Pancreas (tissue), 10 donors: ENCODE measurements at regions not wholly inside any gene's neighbourhood (a gene's known extent, or its start where the extent isn't known, plus 50 kb on each side); places are given as distances from the start of the nearest gene placed in this dataset.
A peak's percentile ranks its signal among the peaks of the same experiment; 100 is the strongest.
"Not testable (repeated sequence)": the region's sequence is repeated elsewhere in the genome, so short reads cannot be mapped to it uniquely, and the experiment has no call there.

Experiments used
- ATAC-seq, 4 donors: fragments of 200-7000 bp; cut with Tn5 transposase; one replicate each; pipeline versions ENCODE4 v1.8.0 to v1.9.1; 2020; ENCODE audit warnings: mild to moderate bottlenecking in 4 of 4, moderate library complexity in 4 of 4
- DNase-seq, 6 donors: peaks; one replicate each; pipeline ENCODE4 v3.0.0-alpha.2; 2020
- FAIRE-seq: peaks from 2 replicates; lab custom pipeline; 2012; peaks lifted over from hg19 to GRCh38; lab: Jason Lieb, UNC
- H3K27ac ChIP-seq, 4 donors: fragments of 200-600 bp; sonication (generic); 1 replicate in 3 of 4; 2 replicates in 1 of 4; pipeline versions ENCODE4 v1.5.0 to v1.8.0; 2020
- H3K27me3 ChIP-seq, 4 donors: fragments of 200-600 bp; one replicate each; pipeline ENCODE4 v1.8.0; 2021
- H3K36me3 ChIP-seq, 3 donors: fragments of 200-600 bp; sonication (generic) in 1 of 3; one replicate each; pipeline versions ENCODE4 v1.5.0 to v1.8.0; 2020 to 2021
- H3K4me1 ChIP-seq, 3 donors: fragments of 200-600 bp; one replicate each; pipeline ENCODE4 v1.8.0; 2021
- H3K4me3 ChIP-seq, 4 donors: fragments of 200-600 bp; sonication (generic) in 2 of 4; one replicate each; pipeline versions ENCODE4 v1.5.0 to v1.8.0; 2020 to 2021
- H3K9me3 ChIP-seq, 4 donors: fragments of 200-600 bp; one replicate each; pipeline ENCODE4 v1.8.0; 2021
- CTCF ChIP-seq, 4 donors: fragments of 200-600 bp; sonication (generic) in 3 of 4; IDR thresholded peaks; one replicate each; pipeline versions ENCODE4 v1.5.0 to v1.8.0; 2021; ENCODE audit warnings: antibody characterized with exemption in 4 of 4
- WGBS, 2 donors: extraction: QIAGEN DNeasy Blood & Tissue Kit; methylation state at CpG; one replicate each; pipeline ENCODE4 v1.1.7; 2013; 5-methylcytosine and 5-hydroxymethylcytosine counted together
- intact Hi-C, 3 donors: fragments of 100-400 bp; cut with DNase I; formaldehyde crosslinking; loops; one replicate each; pipeline versions ENCODE4 v1.11.1 to v1.14.2; 2022
- donor health status: healthy with polysubstance abuse.
- donor health status: DM: no; HTN: no; CAD: no; lungs with moderate emphysema.
- donor health status: DM: no; HTN: no; CAD: no.
- donor health status: control.
- donor health status: control.
- donor health status: Bipolar disorder and iron deficiency.
- donor health status: DM: yes; HTN: yes; CAD: no.
- donor health status: DM: no; HTN: no; CAD: no.
- donor health status: DM: no; HTN: no; CAD: no.
- donor health status: DM: yes; HTN: yes; CAD: no.

- no peak for TF ChIP-seq CTCF (IDR thresholded peaks at IDR 0.05)
- no peak for FAIRE-seq
- no peak overlapping the region for H3K4me3 ChIP-seq
- intact Hi-C loops, result no loop called here
- H3K4me1 ChIP-seq, result no peaks in the 10 kb centered on the region
- 39 to 59% methylated on average over 2 of the region's 2 CpGs for WGBS, 2 donors
- DNase-seq, result no peak
- no peaks in the 10 kb centered on the region for H3K9me3 ChIP-seq
- no peak overlapping the region for H3K27ac ChIP-seq
- no peaks in the 10 kb centered on the region for H3K36me3 ChIP-seq
- no peak for ATAC-seq
- H3K27me3 ChIP-seq, result no peaks in the 10 kb centered on the region
These were observed 381.1 kb downstream of the PIK3C3 start for GRCh38 chr18:42336139-42336538.

GRCh38 chr18:42337337-42337736 lies 382.3 kb downstream of the PIK3C3 start:
- DNase-seq, intact Hi-C loops: not testable (repeated sequence)
- WGBS, 2 donors, result 83 to 97% methylated on average over 2 of the region's 2 CpGs

GRCh38 chr18:42338683-42339082 lies 383.6 kb downstream of the PIK3C3 start:
- Histone ChIP-seq H3K4me1 (no peaks in the 10 kb centered on the region), H3K27me3 (no peaks in the 10 kb centered on the region), H3K36me3 (no peaks in the 10 kb centered on the region), H3K4me3 (no peak overlapping the region), H3K27ac (no peak overlapping the region), H3K9me3 (no peaks in the 10 kb centered on the region)
- FAIRE-seq, result no peak
- ATAC-seq, result peak in 1 of 4 donors; percentile 29
- TF ChIP-seq CTCF (IDR thresholded peaks at IDR 0.05), result no peak
- intact Hi-C loops, result no loop called here
- 17 to 18% methylated on average over 2 of the region's 2 CpGs for WGBS, 2 donors
- no peak for DNase-seq

More at GRCh38 chr18:42337337-42337736, 382.3 kb downstream of the PIK3C3 start:
- ATAC-seq, H3K4me1 ChIP-seq, FAIRE-seq, H3K4me3 ChIP-seq, H3K9me3 ChIP-seq, H3K27ac ChIP-seq, H3K27me3 ChIP-seq, H3K36me3 ChIP-seq: not testable (repeated sequence)

- H3K36me3 ChIP-seq, result no peaks in the 10 kb centered on the region
- DNase-seq, result no peak
- peak in 1 of 4 donors; percentile 57 for ATAC-seq
- no peak for FAIRE-seq
- no peak overlapping the region for H3K4me3 ChIP-seq
- H3K27me3 ChIP-seq, result no peaks in the 10 kb centered on the region
- intact Hi-C loops, result no loop called here
- H3K9me3 ChIP-seq, result no peaks in the 10 kb centered on the region
- no peaks in the 10 kb centered on the region for H3K4me1 ChIP-seq
- TF ChIP-seq CTCF (IDR thresholded peaks at IDR 0.05), result no peak
- H3K27ac ChIP-seq, result no peak overlapping the region
- 27 to 36% methylated on average over 4 of the region's 4 CpGs for WGBS, 2 donors
These were observed 384.3 kb downstream of the PIK3C3 start for GRCh38 chr18:42339372-42339771.

- DNase-seq (no peak), ATAC-seq (no peak), FAIRE-seq (no peak)
- no peak overlapping the region for H3K4me3 ChIP-seq
- intact Hi-C loops, result no loop called here
- H3K27me3 ChIP-seq, result no peaks in the 10 kb centered on the region
- no peaks in the 10 kb centered on the region for H3K9me3 ChIP-seq
- H3K36me3 ChIP-seq, result no peaks in the 10 kb centered on the region
- 34 to 48% methylated on average over 3 of the region's 3 CpGs for whole genome bisulfite sequencing, 2 donors
- TF ChIP-seq CTCF (IDR thresholded peaks at IDR 0.05), result no peak
- no peak overlapping the region for H3K27ac ChIP-seq
- H3K4me1 ChIP-seq, result no peaks in the 10 kb centered on the region
These were observed 385.5 kb downstream of the PIK3C3 start for GRCh38 chr18:42340423-42341009.
